ENCODE measurements at regions not wholly inside any gene's neighbourhood (a gene's known extent, or its start where the extent isn't known, plus 50 kb on each side); places are given as distances from the start of the nearest gene placed in this dataset.

- H3K4me3 Mint-ChIP-seq: no peak overlapping the region
- CTCF ChIA-PET: interaction anchor here (1.6 kb wide), 1 partner anchor 12 kb away, joined by 3 read pairs; no protein-coding TSS in a partner anchor
- no peak overlapping the region for H3K27ac Mint-ChIP-seq
- H3K9me3 Mint-ChIP-seq: no peaks in the 10 kb centered on the region
- ATAC-seq (ENCODE audit: low read depth) (no peak), DNase-seq (no peak)
- intact Hi-C loops (cut with micrococcal nuclease): no loop called here
- no peaks in the 10 kb centered on the region for H3K4me1 Mint-ChIP-seq
- POLR2A ChIA-PET: no interaction called here
- H3K36me3 Mint-ChIP-seq (ENCODE audit: low read depth): no peaks in the 10 kb centered on the region
- H3K27me3 Mint-ChIP-seq: peaks cover 9% of the 10 kb centered on the region
- no peak for TF ChIP-seq CTCF (IDR thresholded peaks at IDR 0.05)
Measured at GRCh38 chr4:138677748-138678147, 337.8 kb upstream of the NOCT start.

- no peaks in the 10 kb centered on the region for H3K36me3 Mint-ChIP-seq (ENCODE audit: low read depth)
- no peaks in the 10 kb centered on the region for H3K4me1 Mint-ChIP-seq
- no peak for ATAC-seq (ENCODE audit: low read depth)
- no peaks in the 10 kb centered on the region for H3K9me3 Mint-ChIP-seq
- CTCF ChIA-PET: no interaction called here
- POLR2A ChIA-PET: no interaction called here
- no peak overlapping the region for H3K27ac Mint-ChIP-seq
- intact Hi-C loops (cut with micrococcal nuclease): no loop called here
- H3K4me3 Mint-ChIP-seq: no peak overlapping the region
- no peak for TF ChIP-seq CTCF (IDR thresholded peaks at IDR 0.05)
- DNase-seq: no peak
- peaks cover 13% of the 10 kb centered on the region for H3K27me3 Mint-ChIP-seq
Measured at GRCh38 chr4:138677212-138677611, 338.4 kb upstream of the NOCT start.

GRCh38 chr4:138675685-138676084 is 339.9 kb upstream of the NOCT start:
- DNase-seq: no peak
- Mint-ChIP-seq H3K36me3 (ENCODE audit: low read depth) (no peaks in the 10 kb centered on the region), H3K4me1 (no peaks in the 10 kb centered on the region), H3K27me3 (peaks cover 9% of the 10 kb centered on the region), H3K9me3 (no peaks in the 10 kb centered on the region), H3K27ac (no peak overlapping the region), H3K4me3 (no peak overlapping the region)
- intact Hi-C loops (cut with micrococcal nuclease): no loop called here
- TF ChIP-seq CTCF (IDR thresholded peaks at IDR 0.05): no peak
- ChIA-PET CTCF (no interaction called here), POLR2A (no interaction called here)
- no peak for ATAC-seq (ENCODE audit: low read depth)

GRCh38 chr4:138674209-138674608 is 341.4 kb upstream of the NOCT start:
- no peaks in the 10 kb centered on the region for H3K36me3 Mint-ChIP-seq (ENCODE audit: low read depth)
- H3K9me3 Mint-ChIP-seq: no peaks in the 10 kb centered on the region
- no peak for TF ChIP-seq CTCF (IDR thresholded peaks at IDR 0.05)
- intact Hi-C loops (cut with micrococcal nuclease): no loop called here
- peaks cover 9% of the 10 kb centered on the region for H3K27me3 Mint-ChIP-seq
- no peak for DNase-seq
- H3K4me1 Mint-ChIP-seq: no peaks in the 10 kb centered on the region
- ATAC-seq (ENCODE audit: low read depth): no peak
- no peak overlapping the region for H3K27ac Mint-ChIP-seq
- POLR2A ChIA-PET: no interaction called here
- H3K4me3 Mint-ChIP-seq: no peak overlapping the region
- CTCF ChIA-PET: no interaction called here

GRCh38 chr4:138673053-138673452 is 342.5 kb upstream of the NOCT start:
- Mint-ChIP-seq H3K27me3 (peaks cover 9% of the 10 kb centered on the region), H3K9me3 (no peaks in the 10 kb centered on the region), H3K36me3 (ENCODE audit: low read depth) (no peaks in the 10 kb centered on the region), H3K4me3 (no peak overlapping the region), H3K4me1 (no peaks in the 10 kb centered on the region), H3K27ac (no peak overlapping the region)
- intact Hi-C loops (cut with micrococcal nuclease): no loop called here
- ChIA-PET CTCF (no interaction called here), POLR2A (no interaction called here)
- DNase-seq (no peak), ATAC-seq (ENCODE audit: low read depth) (no peak)
- TF ChIP-seq CTCF (IDR thresholded peaks at IDR 0.05): no peak

All from activated B cell treated with CpG ODN at 0.5 μM for 24 hours (primary cell).